GM12878 (cell line): ENCODE measurements at regions not wholly inside any gene's neighbourhood (a gene's known extent, or its start where the extent isn't known, plus 50 kb on each side); places are given as distances from the start of the nearest gene placed in this dataset.

Experiments
- ATAC-seq: fragments of 200-7000 bp; cut with Tn5 transposase; 3 replicates; pipeline ENCODE4 v1.9.1; 2020; ENCODE audit warnings: mild to moderate bottlenecking, moderate library complexity
- BruUV-seq: library from RNA; stranded (reverse); fragments of 400-500 nt; replicated peaks from 2 replicates; lab custom pipeline; 2021; lab: Mats Ljungman, UMichigan
- CTCF ChIA-PET: fragments of 300-600 bp; sonication (Branson Sonifier 250); formaldehyde crosslinking; extraction: SDS; loops from one replicate; lab custom pipeline; 2021; ENCODE audit warnings: inconsistent platforms; lab: Yijun Ruan, JAX
- POLR2A ChIA-PET: fragments of 350-600 bp; formaldehyde crosslinking; extraction: SDS; loops from one replicate; lab custom pipeline; 2021; ENCODE audit warnings: inconsistent platforms; lab: Charles Lee
- RAD21 ChIA-PET: fragments of 300-600 bp; sonication (Branson Sonifier 250); formaldehyde crosslinking; loops from one replicate; lab custom pipeline; 2023; ENCODE audit warnings: antibody characterized with exemption; ENCODE audit not compliant: unreplicated experiment; lab: Charles Lee
- SMC1A ChIA-PET: fragments of 300-600 bp; sonication (Branson Sonifier 250); formaldehyde crosslinking; loops from one replicate; lab custom pipeline; 2023; ENCODE audit not compliant: unreplicated experiment, uncharacterized antibody; lab: Charles Lee
- DNase-seq: peaks from one replicate; pipeline ENCODE4 v3.0.0-alpha.2; 2011; ENCODE audit warnings: low read depth, low spot score
- FAIRE-seq: peaks from 3 replicates; lab custom pipeline; 2011; peaks lifted over from hg19 to GRCh38; lab: Jason Lieb, UNC
- H2AFZ ChIP-seq: 2 replicates; pipeline ENCODE4 v1.6.0; 2011; ENCODE audit warnings: low read depth, low read length, control low read depth; ENCODE audit not compliant: control insufficient read depth
- H3K27ac ChIP-seq: 2 replicates; pipeline ENCODE4 v1.5.1; 2011; ENCODE audit warnings: control low read depth; ENCODE audit not compliant: control insufficient read depth, insufficient read depth
- H3K27me3 ChIP-seq, 2 experiments: replicated peaks in 1 of 2; 2 replicates each; pipeline versions ENCODE4 v1.6.0 to v1.6.1; 2011; ENCODE audit warnings: low read length in 1 of 2; ENCODE audit not compliant: control insufficient read depth in 2 of 2, insufficient read depth in 2 of 2
- H3K36me3 ChIP-seq, 2 experiments: 2 replicates each; pipeline ENCODE4 v1.5.1; 2011; ENCODE audit warnings: low read length in 1 of 2; ENCODE audit not compliant: control insufficient read depth in 2 of 2, insufficient read depth in 2 of 2
- H3K4me1 ChIP-seq: 2 replicates; pipeline ENCODE4 v1.6.1; 2011; ENCODE audit warnings: mild to moderate bottlenecking, low read length, moderate library complexity, mixed read lengths; ENCODE audit not compliant: control insufficient read depth, insufficient read depth
- H3K4me2 ChIP-seq: 2 replicates; pipeline ENCODE4 v1.6.0; 2011; ENCODE audit warnings: control low read depth; ENCODE audit not compliant: control insufficient read depth, insufficient read depth
- H3K4me3 ChIP-seq: fragments of 200-600 bp; sonication (generic); 2 replicates; pipeline ENCODE4 v1.5.1; 2016
- H3K79me2 ChIP-seq: 2 replicates; pipeline ENCODE4 v1.6.0; 2011; ENCODE audit warnings: low read length; ENCODE audit not compliant: control insufficient read depth, insufficient read depth
- H3K9ac ChIP-seq: 2 replicates; pipeline ENCODE4 v1.8.0; 2011; ENCODE audit warnings: low read length, control low read depth, mixed read lengths; ENCODE audit not compliant: control insufficient read depth, insufficient read depth
- H3K9me3 ChIP-seq: replicated peaks from 3 replicates; pipeline ENCODE4 v1.5.1; 2011; ENCODE audit warnings: mild to moderate bottlenecking, low read length; ENCODE audit not compliant: control insufficient read depth, insufficient read depth
- H4K20me1 ChIP-seq: 2 replicates; pipeline ENCODE4 v1.6.0; 2011; ENCODE audit not compliant: control insufficient read depth, insufficient read depth
- CREM ChIP-seq: IDR thresholded peaks from 2 replicates; pipeline ENCODE4 v1.6.1; 2014; ENCODE audit warnings: antibody characterized with exemption, low read depth
- FOXM1 ChIP-seq: IDR thresholded peaks from 2 replicates; pipeline ENCODE4 v1.6.1; 2012; ENCODE audit warnings: low read depth, mild to moderate bottlenecking, inconsistent platforms, low read length, moderate library complexity
- HDGF ChIP-seq: fragments of 450-650 bp; IDR thresholded peaks from 2 replicates; pipeline ENCODE4 v1.6.1; 2016; ENCODE audit warnings: antibody characterized with exemption
- KDM1A ChIP-seq: fragments of 200-600 bp; sonication (generic); IDR thresholded peaks from 2 replicates; pipeline ENCODE4 v1.6.1; 2016; ENCODE audit warnings: borderline replicate concordance
- MLLT1 ChIP-seq: fragments of 450-650 bp; IDR thresholded peaks from 2 replicates; pipeline ENCODE4 v1.6.1; 2016; ENCODE audit warnings: mild to moderate bottlenecking
- NR2C1 ChIP-seq: fragments of 450-650 bp; IDR thresholded peaks from 2 replicates; pipeline ENCODE4 v1.6.1; 2017; ENCODE audit warnings: antibody characterized with exemption, mild to moderate bottlenecking, moderate library complexity
- RAD51 ChIP-seq: fragments of 450-650 bp; IDR thresholded peaks from 2 replicates; pipeline ENCODE4 v1.6.1; 2016; ENCODE audit warnings: moderate library complexity, mild to moderate bottlenecking, inconsistent platforms
- REST ChIP-seq: IDR thresholded peaks from 2 replicates; pipeline ENCODE4 v1.6.1; 2012; ENCODE audit warnings: mild to moderate bottlenecking, low read depth, low read length
- SMAD1 ChIP-seq: fragments of 450-650 bp; IDR thresholded peaks from 2 replicates; pipeline ENCODE4 v1.6.1; 2018; ENCODE audit warnings: mild to moderate bottlenecking, low read depth; ENCODE audit not compliant: partially characterized antibody
- WRNIP1 ChIP-seq: IDR thresholded peaks from 2 replicates; pipeline ENCODE4 v1.6.1; 2011; ENCODE audit warnings: low read depth, low read length, improper control_type of control experiment, borderline replicate concordance
- ZBTB11 ChIP-seq: fragments of 450-650 bp; formaldehyde crosslinking; IDR thresholded peaks from 2 replicates; pipeline ENCODE4 v1.5.0; 2022; ENCODE audit warnings: mild to moderate bottlenecking, missing genetic modification characterization
- WGBS: methylation state at CpG from one replicate; pipeline ENCODE4 v1.1.6; 2016; ENCODE audit warnings: low lambda C conversion rate; ENCODE audit not compliant: insufficient replicate concordance, insufficient coverage; ENCODE audit errors: missing lambda C conversion rate; 5-methylcytosine and 5-hydroxymethylcytosine counted together
- in situ Hi-C: fragments of 300-500 bp; cut with MboI; formaldehyde crosslinking; loops from 9 replicates; pipeline ENCODE4 v1.14.3; 2018; ENCODE audit warnings: mixed read lengths
- intact Hi-C: fragments of 100-400 bp; cut with micrococcal nuclease; formaldehyde crosslinking; loops from one replicate; pipeline ENCODE4 v1.14.2; 2022; ENCODE audit not compliant: unreplicated experiment

GRCh38 chrX:6678313-6678712 lies 143.4 kb upstream of the VCX3A start:
- no TSS peak for BruUV-seq
- in situ Hi-C loops (no loop called here), intact Hi-C loops (no loop called here)
- TF ChIP-seq HDGF, result no peak
- no peak for TF ChIP-seq KDM1A
- no peak for TF ChIP-seq RAD51
- TF ChIP-seq WRNIP1, result no peak
- no peak for TF ChIP-seq REST
- TF ChIP-seq FOXM1, result no peak
- TF ChIP-seq NR2C1, result no peak
- TF ChIP-seq ZBTB11 (CRISPR knock-in tag), result no peak
- TF ChIP-seq CREM, result no peak
- TF ChIP-seq SMAD1, result no peak
- TF ChIP-seq MLLT1, result no peak
- Histone ChIP-seq H3K36me3 (no peaks in the 10 kb centered on the region), H3K9ac (no peak overlapping the region), H4K20me1 (no peaks in the 10 kb centered on the region), H3K4me2 (no peak overlapping the region), H2AFZ (no peak overlapping the region), H3K27me3 (no peaks in the 10 kb centered on the region), H3K9me3 (no peaks in the 10 kb centered on the region), H3K27ac (no peak overlapping the region), H3K79me2 (no peaks in the 10 kb centered on the region), H3K4me3 (no peak overlapping the region), H3K4me1 (no peaks in the 10 kb centered on the region)
- ChIA-PET RAD21 (no interaction called here), CTCF (interaction anchor here (0.7 kb wide), 1 partner anchor 66 kb away, joined by 3 read pairs; no protein-coding TSS in a partner anchor), SMC1A (interaction anchor here (0.6 to 2.2 kb wide), 6 partner anchors 8 to 155 kb away, joined by 3 to 6 read pairs (median 3); no protein-coding TSS in a partner anchor), POLR2A (no interaction called here)
- FAIRE-seq (no peak), DNase-seq (no peak), ATAC-seq (no peak)
- 65% methylated on average over 7 of the region's 7 CpGs for WGBS
